SKM-1 (cell line): ENCODE measurements at regions not wholly inside any gene's neighbourhood (a gene's known extent, or its start where the extent isn't known, plus 50 kb on each side); places are given as distances from the start of the nearest gene placed in this dataset.

Experiments
- DNase-seq: peaks from one replicate; lab custom pipeline; 2025; ENCODE audit not compliant: unreplicated experiment; lab: John Stamatoyannopoulos, UW

DNA sequence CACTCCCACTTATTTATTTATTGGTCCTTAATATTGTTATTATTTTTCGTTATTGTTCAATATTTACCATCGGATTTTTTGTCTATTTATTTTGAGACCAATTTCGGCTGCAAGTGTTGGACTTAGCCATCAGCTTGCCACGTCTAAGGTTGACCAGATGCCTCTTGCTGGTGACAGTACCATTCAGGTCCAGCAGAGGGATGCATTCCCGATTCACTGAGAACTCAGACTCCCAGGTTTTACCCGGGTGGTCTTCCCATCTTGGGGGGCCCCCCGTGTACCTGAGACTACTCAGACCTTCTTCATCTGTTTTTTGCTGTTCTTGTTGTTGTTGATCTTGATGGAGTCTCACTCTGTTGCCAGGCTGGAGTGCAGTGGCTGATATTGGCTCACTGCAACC, 1435.2 kb downstream of the UQCRFS1 start:
- DNase-seq: no peak

DNA sequence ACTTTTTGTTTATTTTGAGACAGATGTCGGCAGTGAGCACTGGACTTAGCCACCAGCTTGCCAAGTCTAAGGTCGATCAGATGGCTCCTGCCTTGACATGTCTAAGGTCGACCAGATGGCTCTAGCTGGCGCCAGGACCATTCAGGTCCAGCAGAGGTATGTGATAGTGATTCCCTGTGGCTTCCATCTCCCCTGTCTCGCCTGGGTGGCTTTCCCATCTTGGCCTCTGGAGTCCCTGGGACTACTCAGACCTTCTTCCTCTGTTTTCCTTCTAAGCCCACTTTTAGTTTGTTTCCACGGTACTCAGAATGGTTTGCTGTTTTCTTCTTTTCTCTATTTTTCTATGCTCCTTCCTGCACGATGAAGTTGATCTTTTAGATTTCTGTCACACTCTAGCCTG, 1435.7 kb downstream of the UQCRFS1 start:
- DNase-seq: no peak

DNA sequence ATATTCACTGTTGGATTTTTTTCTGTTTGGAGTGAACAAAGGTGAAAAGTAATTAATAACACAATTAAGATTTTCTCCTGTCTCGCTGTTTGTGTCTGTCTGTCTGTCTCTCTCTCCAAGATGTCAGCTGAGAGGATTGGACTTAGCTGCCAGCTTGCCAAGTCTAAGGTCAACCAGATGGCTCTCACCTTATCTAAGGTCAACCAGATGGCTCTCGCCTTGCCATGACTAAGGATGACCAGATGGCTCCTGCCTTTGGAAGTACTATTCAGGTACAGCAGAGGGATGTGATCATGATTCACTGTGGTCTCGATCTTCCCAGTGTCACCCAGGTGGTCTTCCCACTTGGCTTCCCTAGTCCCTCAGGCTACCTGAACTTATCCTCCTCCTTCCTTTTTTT, 1436.4 kb downstream of the UQCRFS1 start:
- DNase-seq: no peak

DNA sequence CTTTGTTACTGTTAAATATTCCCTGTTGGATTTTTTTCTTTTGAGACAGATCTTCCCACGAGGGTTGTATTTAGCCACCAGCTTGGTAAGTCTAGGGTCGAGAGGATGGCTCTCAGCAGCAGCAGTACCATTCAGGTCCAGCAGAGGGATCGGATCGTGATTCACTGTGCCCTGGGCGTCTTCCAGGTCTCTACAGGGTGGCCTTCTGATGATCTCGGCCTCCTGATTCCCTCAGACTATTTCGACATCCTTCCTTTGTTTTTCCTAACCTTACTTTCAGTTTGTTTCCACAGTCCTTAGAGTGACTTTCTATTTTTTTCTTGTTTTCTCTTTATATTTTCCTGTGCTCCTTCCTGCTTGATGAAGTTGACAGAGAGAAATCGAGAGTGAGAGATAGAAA, 1436.9 kb downstream of the UQCRFS1 start:
- DNase-seq: peak; percentile 5

DNA sequence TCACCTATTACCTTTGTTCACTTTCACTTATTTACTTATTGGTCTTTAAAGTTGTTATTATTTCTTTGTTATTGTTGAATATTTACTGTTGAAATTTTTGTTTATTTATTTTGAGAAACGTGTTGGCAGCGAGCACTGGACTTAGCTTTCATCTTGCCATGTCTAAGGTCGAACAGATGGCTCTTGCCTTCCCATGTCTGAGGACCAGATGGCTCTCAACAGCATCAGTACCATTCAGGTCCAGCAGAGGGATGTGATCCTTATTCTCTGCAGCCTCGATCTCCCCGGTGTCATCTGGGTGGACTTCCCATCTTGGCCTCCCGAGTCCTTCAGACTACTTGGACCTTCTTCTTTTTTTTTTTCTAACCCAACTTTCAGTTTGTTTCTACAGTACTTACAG, 1437.6 kb downstream of the UQCRFS1 start:
- no peak for DNase-seq

DNA sequence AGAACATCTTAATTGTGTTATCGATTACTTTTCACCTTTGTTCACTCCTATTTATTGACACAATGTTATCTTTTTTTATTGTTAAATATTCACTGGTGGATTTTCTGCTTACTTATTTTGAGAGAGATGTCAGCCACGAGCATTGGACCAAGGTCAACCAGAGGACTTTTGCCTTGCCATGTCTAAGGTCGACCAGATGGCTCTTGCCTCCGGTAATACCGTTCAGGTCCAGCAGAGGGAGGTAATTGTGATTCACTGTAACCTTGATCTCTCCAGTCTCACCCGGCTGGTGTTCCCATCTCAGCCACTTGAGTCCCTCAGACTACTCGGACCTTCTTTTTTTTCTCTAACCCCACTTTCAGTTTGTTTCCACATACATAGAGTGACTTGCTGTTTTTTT, 1438.1 kb downstream of the UQCRFS1 start:
- peak; percentile 11 for DNase-seq

DNA sequence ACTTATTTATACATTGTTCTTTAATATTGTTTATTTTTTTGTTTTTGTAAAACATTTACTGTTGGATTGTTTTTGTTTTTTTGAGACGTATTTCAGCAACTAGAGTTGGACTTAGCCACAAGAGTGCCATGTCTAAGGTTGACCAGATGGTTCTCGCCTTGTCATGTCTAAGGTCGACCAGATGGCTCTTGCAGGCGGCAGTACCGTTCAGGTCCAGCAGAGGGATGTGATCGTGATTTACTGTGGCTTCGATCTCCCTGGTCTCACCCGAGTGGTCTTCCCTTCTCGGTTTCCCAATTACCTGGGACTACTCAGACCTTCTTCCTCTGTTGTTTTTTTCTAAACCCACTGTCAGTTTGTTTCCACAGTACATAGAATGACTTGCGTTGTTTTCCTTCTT, 1438.6 kb downstream of the UQCRFS1 start:
- DNase-seq: no peak

DNA sequence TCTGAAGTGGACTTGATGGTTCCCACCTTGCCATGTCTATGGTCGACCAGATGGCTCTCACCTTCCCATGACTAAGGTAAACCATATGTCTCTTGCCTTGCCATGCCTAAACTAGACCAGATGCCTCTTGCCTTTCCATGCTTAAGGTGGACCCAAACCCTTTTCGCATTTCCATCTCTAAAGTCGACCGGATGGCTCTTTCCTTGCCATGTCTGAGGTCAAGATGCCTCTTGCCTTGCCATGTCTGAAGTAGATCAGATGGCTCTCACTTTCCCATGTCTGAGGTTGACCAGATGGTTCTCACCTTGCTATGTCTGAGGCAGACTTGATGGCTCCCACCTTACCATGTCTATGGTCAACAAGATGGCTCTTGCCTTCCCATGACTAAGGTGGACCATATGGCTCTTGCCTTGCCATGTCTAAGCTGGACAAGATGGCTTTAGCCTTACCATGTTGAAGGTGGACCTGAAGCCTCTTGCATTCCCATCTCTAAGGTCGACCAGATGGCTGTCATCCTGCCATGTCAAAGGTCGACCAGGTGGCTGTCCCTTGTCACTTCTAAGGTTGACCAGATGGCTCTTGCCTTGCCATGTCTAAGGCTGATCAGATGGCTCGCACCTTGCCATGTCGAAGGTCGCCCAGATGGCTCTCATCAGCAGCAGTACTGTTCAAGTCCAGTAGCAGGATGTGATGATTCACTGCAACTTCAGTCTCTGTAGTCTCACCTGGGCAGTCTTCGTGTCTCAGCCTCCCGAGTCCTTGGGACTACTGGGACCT, 1439.4 kb downstream of the UQCRFS1 start:
- DNase-seq: no peak

DNA sequence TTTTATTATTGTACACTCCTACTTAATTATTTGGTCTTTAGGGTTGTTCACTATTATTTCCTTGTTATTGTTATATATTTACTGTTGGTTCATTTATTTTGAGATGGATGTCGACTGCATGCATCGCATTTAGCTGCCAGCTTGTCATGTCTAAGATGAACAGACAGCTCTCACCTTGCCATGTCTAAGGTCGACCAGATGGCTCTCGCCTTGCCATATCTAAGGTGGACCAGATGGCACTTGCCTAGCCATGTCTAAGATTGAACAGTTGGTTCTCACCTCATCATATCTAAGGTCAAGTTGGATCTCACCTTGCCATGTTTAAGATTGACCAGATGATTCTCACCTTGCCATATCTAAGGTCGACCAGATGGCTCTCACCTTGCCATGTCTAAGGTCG, 1440.9 kb downstream of the UQCRFS1 start:
- no peak for DNase-seq

DNA sequence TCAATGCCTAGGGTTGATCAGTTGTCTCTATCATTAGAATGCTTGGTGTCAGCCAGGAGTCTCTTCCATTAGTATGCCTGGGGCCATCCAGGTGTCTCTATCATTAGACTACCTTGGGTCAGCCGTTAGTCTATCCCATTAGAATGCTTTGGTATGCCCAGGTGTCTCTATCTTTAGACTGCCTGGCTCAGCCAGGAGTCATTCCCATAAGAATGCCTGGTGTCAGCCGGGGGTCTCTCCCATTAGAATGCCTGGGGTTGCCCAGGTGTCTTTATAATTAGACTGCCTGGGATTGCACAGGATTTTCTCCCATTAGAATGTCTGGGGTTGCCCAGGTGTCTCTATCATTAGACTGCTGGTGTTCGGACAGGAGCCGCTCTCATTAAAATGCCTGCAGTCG, 1442.9 kb downstream of the UQCRFS1 start:
- DNase-seq: no peak

DNA sequence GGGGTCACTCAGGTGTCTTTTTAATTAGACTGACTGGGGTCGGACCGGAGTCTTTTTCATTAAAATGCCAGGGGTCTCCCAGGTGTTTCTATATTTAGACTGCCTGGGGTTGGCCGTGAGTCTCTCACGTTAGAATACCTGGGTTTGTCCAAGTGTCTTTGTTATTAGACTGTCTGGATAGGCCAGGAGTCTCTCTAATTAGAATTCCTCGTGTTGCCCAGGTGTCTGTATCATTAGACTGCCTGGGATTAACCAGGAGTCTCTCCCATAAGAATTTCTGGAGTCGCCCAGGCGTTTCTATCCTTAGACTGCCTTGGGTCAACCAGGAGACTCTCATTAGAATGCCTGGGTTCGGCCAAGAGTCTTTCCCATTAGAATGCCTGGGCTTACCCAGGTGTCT, 1445.7 kb downstream of the UQCRFS1 start:
- no peak for DNase-seq

DNA sequence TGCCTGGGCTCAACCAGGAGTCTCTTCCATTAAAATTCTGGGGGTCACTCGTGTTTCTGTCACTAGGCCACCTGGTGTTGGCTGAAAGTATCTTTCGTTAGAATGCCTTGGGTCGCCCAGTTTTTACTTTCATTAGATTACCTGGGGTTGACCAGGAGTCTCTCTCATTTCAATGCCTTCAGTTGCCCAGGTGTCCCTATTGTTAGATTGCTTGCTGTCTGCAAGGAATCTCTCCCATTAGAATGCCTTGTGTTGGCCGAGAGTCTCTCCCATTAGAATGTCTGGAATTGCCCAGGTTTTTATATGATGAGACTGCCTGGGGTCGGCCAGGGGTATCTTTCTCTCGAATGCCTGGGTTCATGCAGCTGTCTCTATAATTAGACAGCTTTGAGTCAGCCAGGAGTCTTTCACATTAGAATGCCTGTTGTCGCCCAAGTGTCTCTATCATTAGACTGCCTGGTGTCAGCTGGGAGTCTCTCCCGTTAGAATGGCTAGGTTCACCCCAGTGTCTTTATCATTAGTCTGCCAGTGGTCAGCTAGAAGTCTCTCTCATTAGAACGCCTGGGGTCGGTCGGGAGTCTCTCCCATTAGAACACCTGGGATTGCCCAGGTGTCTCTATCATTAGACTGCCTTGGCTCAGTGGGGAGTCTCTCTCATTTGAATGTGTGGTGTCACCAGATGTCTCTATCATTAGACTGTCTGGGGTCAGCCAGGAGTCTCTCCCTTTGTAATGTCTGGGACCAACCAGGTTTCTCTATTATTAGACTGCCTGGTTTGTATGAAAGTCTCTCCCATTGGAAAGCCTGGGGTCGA, 1446.8 kb downstream of the UQCRFS1 start:
- DNase-seq: no peak

DNA sequence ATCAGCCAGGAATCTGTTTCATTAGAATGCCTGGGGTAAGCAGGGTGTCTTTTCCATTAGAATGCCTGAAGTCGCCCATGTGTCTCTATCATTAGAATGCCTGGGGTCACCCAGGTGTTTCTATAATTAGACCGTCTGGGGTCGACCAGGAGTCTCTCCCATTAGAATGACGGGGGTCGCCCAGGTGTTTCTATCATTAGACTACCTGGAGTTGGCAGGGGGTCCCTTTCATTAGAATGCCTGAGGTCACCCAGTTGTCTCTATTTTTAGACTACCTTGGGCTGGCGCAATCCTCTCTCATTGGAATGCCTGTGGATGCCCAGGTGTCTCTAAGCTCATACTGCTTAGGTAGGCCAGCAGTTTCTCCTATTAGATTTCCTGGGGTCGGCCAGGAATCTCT, 1447.6 kb downstream of the UQCRFS1 start:
- DNase-seq: no peak

DNA sequence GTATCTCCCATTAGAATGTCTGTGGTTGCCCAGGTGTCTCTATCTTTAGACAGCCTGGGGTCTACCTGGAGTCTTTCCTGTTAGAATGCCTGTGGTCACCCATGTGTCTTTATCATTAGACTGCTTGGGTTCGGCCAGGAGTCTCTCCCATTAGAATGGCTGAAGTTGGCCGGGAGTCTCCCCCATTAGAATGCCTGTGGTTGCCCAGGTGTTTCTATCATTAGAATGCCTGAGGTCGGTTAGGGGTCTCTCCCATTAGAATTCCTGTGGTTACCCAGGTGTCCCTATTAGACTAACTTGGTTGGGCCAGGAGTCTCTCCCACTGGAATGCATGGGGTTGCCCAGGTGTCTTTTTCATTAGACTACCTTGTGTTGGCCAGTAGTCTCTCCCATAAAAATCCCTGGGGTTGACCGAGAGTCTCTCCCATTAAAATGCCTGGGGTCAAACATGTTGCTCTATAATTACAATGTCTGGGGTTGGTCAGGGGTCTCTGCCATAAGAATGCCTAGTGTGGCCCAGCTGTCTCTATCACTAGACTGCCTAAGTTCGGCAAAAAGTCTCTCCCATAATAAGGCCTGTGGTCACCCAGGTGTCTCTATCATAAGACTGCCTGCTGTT, 1448.7 kb downstream of the UQCRFS1 start:
- no peak for DNase-seq

DNA sequence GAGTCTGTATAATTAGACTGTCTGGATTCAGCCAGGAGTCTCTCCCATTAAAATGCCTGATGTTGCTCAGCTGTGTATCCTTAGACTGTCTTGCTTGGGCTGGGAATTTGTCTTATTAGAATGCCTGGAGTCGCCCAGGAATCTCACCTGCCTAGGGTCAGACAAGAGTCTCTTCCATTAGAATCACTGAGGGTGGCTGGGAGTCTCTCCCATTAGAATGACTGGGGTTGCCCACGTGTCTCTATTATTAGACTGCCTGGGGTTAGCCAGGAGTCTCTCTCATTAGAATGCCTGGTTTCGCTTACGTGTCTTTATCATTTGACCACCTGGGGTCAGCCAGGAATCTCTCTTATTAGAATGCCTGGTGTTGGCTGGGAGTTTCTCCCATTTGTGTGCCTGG, 1450.0 kb downstream of the UQCRFS1 start:
- no peak for DNase-seq

DNA sequence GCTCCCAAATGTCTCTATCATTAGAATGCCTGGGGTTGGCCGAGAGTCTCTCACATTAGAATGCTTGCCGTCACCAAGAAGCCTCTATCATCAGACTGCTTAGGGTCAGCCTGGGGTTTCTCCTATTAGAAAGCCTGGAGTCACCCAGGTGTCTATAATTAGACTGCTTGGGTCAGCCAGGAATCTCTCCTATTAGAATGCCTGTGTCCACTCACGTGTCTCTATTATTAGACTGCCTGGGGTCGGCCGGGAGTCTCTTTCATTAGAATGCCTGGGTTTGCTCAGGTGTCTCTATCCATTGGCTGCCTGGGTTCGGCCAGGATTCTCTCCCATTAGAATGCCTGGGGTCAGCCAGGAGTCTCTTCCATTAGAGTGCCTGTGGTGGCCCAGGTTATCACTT, 1453.1 kb downstream of the UQCRFS1 start:
- no peak for DNase-seq

DNA sequence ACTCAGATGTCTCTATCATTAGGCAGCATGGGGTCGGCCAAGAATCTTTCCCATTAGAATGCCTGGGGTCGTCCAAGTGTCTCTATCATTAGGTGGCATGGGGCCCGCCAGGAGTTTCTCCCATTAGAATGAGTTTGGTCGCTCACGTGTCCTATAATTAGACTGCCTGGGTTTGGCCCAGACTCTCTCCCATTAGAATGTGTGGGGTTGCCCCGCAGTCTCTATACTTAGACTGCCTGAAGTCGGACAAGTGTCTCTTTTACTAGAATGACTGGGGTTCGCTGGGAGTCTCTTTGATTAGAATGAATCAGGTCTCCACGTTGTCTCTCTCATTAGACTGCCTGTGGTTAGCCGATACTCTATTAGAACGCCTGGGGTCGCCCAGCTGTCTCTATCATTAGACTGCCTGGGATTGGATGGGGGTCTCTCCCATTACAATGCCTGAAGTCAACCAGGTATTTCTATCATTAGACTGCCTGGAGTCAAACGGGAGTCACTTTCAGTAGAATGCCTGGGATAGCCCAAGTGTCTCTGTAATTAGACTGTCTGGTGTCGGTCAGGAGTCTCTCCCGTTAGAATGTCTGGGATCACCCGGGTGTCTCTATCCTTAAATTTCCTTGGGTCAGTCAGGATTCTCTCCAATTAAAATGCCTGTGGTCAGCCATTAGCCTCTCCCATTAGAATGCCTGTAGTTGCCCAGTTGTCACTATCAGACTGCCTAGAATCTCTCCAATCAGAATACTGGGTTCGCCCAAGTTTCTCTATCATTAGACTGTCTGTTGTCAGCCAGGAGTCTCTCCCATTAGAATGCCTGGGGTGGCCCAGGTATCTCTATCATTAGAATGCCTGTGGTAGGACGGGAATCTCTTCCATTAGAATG, 1454.1 kb downstream of the UQCRFS1 start:
- DNase-seq: no peak

DNA sequence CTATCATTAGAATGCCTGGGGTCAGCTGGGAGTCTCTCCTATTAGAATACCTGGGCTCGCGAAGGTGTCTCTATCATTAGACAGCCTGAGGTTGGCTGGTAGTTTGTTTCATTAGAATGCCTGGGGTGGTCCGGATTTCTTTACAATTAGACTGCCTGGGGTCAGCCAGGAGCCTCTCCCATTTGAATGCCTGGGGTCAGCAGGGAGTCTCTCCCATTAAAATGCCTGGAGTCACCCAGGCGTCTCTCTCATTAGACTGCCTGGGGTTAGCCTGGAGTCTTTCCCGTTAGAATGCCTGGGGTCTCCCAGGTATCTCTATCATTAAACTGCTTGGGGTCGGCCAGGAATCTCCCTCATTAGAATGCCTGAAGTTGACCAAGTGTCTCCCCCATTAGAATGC, 1458.3 kb downstream of the UQCRFS1 start:
- no peak for DNase-seq

DNA sequence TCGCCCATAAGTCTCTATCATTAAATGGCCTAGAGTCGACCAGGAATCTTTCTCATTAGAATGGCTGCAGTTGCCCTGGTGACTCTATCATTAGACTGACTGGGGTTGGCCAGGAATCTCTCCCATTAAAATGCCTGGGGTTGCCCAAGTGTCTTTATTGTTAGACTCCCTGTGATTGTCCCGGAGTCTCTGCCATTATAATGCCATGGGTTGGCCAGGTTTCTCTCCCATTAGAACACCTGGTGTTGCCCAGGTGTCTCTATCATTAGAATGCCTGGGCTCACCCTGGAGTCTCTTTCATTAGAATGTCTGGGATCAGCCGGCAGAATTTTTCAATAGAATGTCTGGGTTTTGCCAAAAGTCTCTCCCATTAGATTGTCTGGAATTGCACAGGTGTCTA, 1459.3 kb downstream of the UQCRFS1 start:
- DNase-seq: no peak

DNA sequence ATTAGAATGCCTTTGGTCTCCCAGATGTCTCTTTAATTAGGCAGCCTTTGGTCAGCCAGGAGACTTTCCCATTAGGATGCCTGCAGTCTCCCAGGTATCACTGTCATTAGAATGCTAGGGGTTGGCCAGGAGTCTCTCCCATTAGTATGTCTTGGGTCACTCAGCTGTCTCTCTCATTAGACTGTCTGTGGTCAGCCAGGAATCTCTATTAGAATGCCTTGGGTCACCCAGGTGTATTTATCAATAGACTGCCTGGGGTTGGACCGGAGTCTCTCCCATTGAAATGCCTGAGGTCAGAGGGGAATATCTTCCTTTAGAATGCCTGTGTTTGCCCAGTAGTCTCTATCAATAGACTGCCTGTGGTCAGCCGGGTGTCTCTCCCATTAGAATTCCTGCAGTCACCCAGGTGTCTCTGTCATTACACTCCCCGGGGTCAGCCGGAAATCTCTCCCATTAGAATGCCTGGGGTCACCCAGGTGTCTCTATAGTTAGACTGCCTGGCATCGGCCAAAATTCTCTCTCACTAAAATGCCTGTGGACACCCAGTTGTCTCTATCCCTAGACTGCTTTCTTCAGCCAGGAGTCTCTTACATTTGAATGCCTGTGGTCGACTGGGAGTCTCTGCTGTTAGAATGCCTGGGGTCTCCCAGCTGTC, 1460.3 kb downstream of the UQCRFS1 start:
- DNase-seq: no peak

DNA sequence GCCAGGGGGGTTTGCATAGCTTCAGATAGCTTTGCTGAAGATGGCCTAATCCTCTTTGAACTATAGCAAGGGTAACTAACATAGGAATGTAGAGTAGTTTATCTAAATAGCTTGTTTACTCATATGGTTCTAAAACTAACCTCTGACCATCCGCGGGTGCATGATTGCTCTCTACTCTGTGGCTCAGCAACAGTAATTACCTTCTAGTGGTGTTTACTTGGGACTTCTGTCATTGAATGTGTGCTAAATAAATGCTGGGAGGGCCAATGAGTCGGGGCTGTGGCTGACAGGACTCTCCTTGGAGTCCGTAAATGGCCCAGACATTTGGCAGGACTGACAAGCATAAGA, 1461.9 kb downstream of the UQCRFS1 start:
- no peak for DNase-seq
